ENCODE measurements at regions not wholly inside any gene's neighbourhood (a gene's known extent, or its start where the extent isn't known, plus 50 kb on each side); places are given as distances from the start of the nearest gene placed in this dataset.

GRCh38 chr3:118781839-118782238, 252.8 kb downstream of the IGSF11 start:
- no peak for TF ChIP-seq CTCF (IDR thresholded peaks at IDR 0.05; ENCODE audit: extremely low read depth, missing control alignments)
- DNase-seq (ENCODE audit: low spot score), result no peak

- DNase-seq (ENCODE audit: low spot score), result peak; percentile 35
- TF ChIP-seq CTCF (IDR thresholded peaks at IDR 0.05; ENCODE audit: extremely low read depth, missing control alignments), result no peak
Measured at GRCh38 chr3:118782755-118783202, 251.9 kb downstream of the IGSF11 start.

GRCh38 chr3:118785415-118785814, 249.2 kb downstream of the IGSF11 start:
- no peak for TF ChIP-seq CTCF (IDR thresholded peaks at IDR 0.05; ENCODE audit: extremely low read depth, missing control alignments)

GRCh38 chr3:118791246-118791645, 243.4 kb downstream of the IGSF11 start:
- DNase-seq (ENCODE audit: low spot score), result no peak
- TF ChIP-seq CTCF (IDR thresholded peaks at IDR 0.05; ENCODE audit: extremely low read depth, missing control alignments), result no peak

More at GRCh38 chr3:118785415-118785814, 249.2 kb downstream of the IGSF11 start:
- no peak for DNase-seq (ENCODE audit: low spot score)

- DNase-seq (ENCODE audit: low spot score), result no peak
- TF ChIP-seq CTCF (IDR thresholded peaks at IDR 0.05; ENCODE audit: extremely low read depth, missing control alignments), result no peak
Measured at GRCh38 chr3:118792191-118792590, 242.5 kb downstream of the IGSF11 start.

DNA sequence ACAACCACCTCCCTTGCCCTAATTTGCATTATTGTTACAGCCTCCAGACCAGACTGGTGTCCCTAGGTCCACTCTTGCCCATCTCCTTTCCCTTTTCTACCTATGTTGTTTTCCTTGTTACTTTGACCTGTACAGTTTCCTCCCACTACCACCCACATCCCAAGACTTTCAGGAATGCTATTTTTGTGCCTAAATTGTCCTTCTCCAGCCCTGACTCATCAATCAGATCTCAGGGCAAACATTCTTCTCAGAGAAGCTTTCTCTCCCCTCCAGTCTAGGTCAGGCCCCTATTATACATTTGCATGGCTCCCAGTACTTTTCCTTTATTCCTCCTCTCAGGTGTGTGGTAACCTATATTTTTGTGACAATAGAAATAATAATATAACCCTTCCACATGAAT, 241.5 kb downstream of the IGSF11 start:
- no peak for TF ChIP-seq CTCF (IDR thresholded peaks at IDR 0.05; ENCODE audit: extremely low read depth, missing control alignments)
- DNase-seq (ENCODE audit: low spot score), result no peak

- TF ChIP-seq CTCF (IDR thresholded peaks at IDR 0.05; ENCODE audit: extremely low read depth, missing control alignments), result no peak
- DNase-seq (ENCODE audit: low spot score), result no peak
Measured at GRCh38 chr3:118799303-118799702, 235.3 kb downstream of the IGSF11 start.

Measured in GM20000 (cell line).